Fibroblast of gingiva (primary cell): ENCODE measurements at regions not wholly inside any gene's neighbourhood (a gene's known extent, or its start where the extent isn't known, plus 50 kb on each side); places are given as distances from the start of the nearest gene placed in this dataset.

ENCODE experiments used
- DNase-seq: peaks from one replicate; pipeline ENCODE4 v3.0.0-alpha.2; 2011; ENCODE audit warnings: low read depth

GRCh38 chr4:135210341-135210740, 1008.8 kb upstream of the PABPC4L start:
- no peak for DNase-seq

GRCh38 chr4:135207531-135207930, 1005.9 kb upstream of the PABPC4L start:
- DNase-seq, result no peak

GRCh38 chr4:135204311-135204710, 1002.7 kb upstream of the PABPC4L start:
- DNase-seq, result no peak

- no peak for DNase-seq
Observed at GRCh38 chr4:135201081-135201480, 999.5 kb upstream of the PABPC4L start.

- DNase-seq, result no peak
Observed at GRCh38 chr4:135197641-135198040, 996.1 kb upstream of the PABPC4L start.

GRCh38 chr4:135194477-135194876, 992.9 kb upstream of the PABPC4L start:
- no peak for DNase-seq

GRCh38 chr4:135192751-135193535, 991.4 kb upstream of the PABPC4L start:
- no peak for DNase-seq

GRCh38 chr4:135191596-135191995, 990.0 kb upstream of the PABPC4L start:
- DNase-seq, result no peak

GRCh38 chr4:135186002-135186401, 984.4 kb upstream of the PABPC4L start:
- no peak for DNase-seq

GRCh38 chr4:135185256-135185655, 983.7 kb upstream of the PABPC4L start:
- DNase-seq, result no peak

- no peak for DNase-seq
Observed at GRCh38 chr4:135184715-135185114, 983.1 kb upstream of the PABPC4L start.

- DNase-seq, result no peak
Observed at GRCh38 chr4:135177321-135177720, 975.7 kb upstream of the PABPC4L start.

GRCh38 chr4:135166661-135167060, 965.1 kb upstream of the PABPC4L start:
- no peak for DNase-seq

GRCh38 chr4:135164601-135165000, 963.0 kb upstream of the PABPC4L start:
- DNase-seq, result no peak

GRCh38 chr4:135144498-135144897, 942.9 kb upstream of the PABPC4L start:
- no peak for DNase-seq

GRCh38 chr4:135124196-135124595, 922.6 kb upstream of the PABPC4L start:
- no peak for DNase-seq

GRCh38 chr4:135123632-135124031, 922.0 kb upstream of the PABPC4L start:
- no peak for DNase-seq

GRCh38 chr4:135122457-135122856, 920.9 kb upstream of the PABPC4L start:
- no peak for DNase-seq

GRCh38 chr4:135120195-135120594, 918.6 kb upstream of the PABPC4L start:
- no peak for DNase-seq

- no peak for DNase-seq
Observed at GRCh38 chr4:135114079-135114478, 912.5 kb upstream of the PABPC4L start.

- no peak for DNase-seq
Observed at GRCh38 chr4:135098061-135098460, 896.5 kb upstream of the PABPC4L start.

GRCh38 chr4:135073389-135073788, 871.8 kb upstream of the PABPC4L start:
- DNase-seq, result no peak

- DNase-seq, result no peak
Observed at GRCh38 chr4:135072553-135072952, 871.0 kb upstream of the PABPC4L start.

GRCh38 chr4:135065366-135065765, 863.8 kb upstream of the PABPC4L start:
- DNase-seq, result no peak
